NCI-H1436 treated with DMSO at 0.1 percent for 48 hours (cell line): ENCODE measurements at regions not wholly inside any gene's neighbourhood (a gene's known extent, or its start where the extent isn't known, plus 50 kb on each side); places are given as distances from the start of the nearest gene placed in this dataset.

Source experiments
- DNase-seq: peaks from one replicate; lab custom pipeline; 2025; lab: John Stamatoyannopoulos, UW

DNA sequence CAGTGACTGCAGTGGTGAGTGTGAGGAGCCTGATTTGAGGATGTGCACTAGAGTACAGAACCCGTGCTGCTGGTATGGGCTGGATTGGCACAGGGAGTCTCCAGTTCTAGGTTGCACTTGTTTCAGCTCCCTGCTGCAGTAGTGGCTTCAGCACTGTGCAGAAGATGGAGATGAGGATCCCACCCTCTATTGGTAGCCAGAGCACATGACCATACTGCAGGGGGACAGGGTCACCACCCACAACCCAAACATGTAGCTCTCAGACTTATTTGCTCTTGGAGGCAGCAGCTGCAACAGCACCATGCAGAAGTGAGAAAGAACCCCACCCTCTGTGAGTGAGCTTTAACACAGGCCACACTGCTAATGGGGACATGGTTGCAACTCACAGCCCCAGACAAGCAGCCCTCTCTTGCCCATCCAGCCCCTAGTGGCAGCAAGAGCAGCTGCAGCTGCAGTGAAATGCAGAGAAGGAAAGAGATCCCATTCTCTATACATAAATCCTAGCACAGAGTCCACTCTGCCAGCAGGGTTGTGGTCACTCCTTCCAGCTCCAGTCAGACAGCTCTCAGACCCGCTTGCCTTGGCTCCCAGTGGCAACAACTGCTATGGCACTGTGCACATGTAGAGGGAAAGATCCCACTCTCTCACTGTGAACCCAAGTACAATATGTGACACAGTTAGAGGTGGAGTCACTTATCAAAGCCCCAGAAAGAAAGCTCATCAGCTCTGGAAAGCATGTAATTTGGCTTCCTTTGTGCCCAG lies 51.4 kb upstream of the SCIN start:
- DNase-seq = no peak

GRCh38 chr7:12519682-12520009 lies 50.9 kb upstream of the SCIN start:
- no peak for DNase-seq
